HG03354 (cell line): ENCODE measurements at regions not wholly inside any gene's neighbourhood (a gene's known extent, or its start where the extent isn't known, plus 50 kb on each side); places are given as distances from the start of the nearest gene placed in this dataset.
"Not testable (repeated sequence)": the region's sequence is repeated elsewhere in the genome, so short reads cannot be mapped to it uniquely, and the experiment has no call there.

Experiments used
- ATAC-seq: cut with Tn5 transposase; IDR thresholded peaks from one replicate; pipeline ENCODE4 v1.9.1; 2021; ENCODE audit warnings: mild to moderate bottlenecking; ENCODE audit not compliant: unreplicated experiment, poor library complexity, severe bottlenecking

- ATAC-seq, result no peak
These were observed 195.1 kb upstream of the DTNA start for GRCh38 chr18:34514957-34515356.

DNA sequence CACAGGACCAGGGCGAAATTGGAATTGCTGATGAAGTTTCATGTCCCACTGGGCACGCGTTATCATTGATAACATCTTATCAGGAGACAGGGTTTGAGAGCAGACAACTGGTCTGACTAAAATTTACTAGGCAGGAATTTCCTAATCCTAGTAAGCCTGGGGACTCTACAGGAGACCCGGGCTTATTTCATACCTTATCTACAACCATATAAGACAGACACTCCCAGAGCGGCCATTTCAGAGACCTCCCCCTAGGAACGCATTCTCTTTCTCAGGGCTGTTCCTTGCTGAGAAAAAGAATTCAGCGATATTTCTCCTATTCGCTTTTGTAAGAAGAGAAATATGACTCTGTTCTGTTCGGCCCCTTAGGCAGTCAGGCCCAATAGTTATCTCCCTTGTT is 193.7 kb upstream of the DTNA start:
- not testable (repeated sequence) for ATAC-seq

DNA sequence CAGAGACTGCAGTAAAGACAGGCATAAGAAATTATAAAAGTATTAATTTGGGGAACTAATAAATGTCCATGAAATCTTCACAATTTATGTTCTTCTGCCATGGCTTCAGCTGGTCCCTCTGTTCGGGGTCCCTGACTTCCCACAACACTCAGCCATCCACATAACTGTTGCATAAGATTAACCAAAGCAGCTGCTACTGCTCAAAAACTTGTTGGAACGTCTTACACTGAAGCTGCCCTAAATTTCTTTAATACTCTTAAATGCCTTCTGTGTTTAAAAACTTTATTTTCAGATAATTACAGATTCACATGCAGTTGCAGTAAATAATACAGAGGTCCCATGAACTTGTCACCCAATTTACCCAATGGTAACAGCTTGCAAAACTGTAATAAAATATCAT is 193.1 kb upstream of the DTNA start:
- not testable (repeated sequence) for ATAC-seq

DNA sequence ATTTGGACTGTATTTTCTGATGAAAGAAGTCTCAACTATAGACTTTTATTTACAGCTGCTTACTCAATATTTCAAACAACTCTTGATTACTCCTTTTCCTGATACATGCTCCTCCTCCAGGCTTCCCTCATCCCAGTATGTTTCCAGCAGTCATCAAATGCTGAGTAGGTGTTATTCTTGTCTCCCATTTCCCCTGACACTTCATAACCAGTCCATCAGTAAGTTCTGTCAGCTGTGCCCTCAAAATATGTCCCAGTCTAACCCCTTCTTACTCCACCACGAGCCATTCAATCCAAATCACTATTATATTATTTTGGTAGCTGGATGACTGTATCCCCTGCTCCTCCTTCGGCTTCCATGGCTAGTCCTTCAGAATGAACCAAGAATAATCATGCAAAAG is 189.1 kb upstream of the DTNA start:
- ATAC-seq, result no peak

DNA sequence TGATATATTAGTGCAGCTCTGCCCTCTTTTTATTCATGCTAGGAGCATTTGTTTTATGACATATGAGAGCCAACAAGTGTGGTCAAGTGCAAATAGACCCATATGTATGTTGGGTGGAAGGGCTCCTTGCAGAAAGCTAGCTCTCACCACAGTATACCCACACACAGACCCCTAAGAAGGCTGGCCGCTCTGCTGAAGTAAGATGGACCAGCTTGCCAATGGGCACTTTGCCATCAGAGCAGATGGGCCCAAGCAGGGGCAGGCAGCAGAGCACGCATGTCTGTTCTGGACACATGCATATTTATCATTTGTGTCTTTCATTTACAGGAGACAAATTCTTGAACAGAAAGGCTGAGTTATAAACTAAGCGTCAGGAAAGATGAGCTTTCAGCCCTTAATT is 187.5 kb upstream of the DTNA start:
- ATAC-seq, result no peak

GRCh38 chr18:34525244-34525643 is 184.9 kb upstream of the DTNA start:
- no peak for ATAC-seq

GRCh38 chr18:34528177-34528576 is 181.9 kb upstream of the DTNA start:
- no peak for ATAC-seq

DNA sequence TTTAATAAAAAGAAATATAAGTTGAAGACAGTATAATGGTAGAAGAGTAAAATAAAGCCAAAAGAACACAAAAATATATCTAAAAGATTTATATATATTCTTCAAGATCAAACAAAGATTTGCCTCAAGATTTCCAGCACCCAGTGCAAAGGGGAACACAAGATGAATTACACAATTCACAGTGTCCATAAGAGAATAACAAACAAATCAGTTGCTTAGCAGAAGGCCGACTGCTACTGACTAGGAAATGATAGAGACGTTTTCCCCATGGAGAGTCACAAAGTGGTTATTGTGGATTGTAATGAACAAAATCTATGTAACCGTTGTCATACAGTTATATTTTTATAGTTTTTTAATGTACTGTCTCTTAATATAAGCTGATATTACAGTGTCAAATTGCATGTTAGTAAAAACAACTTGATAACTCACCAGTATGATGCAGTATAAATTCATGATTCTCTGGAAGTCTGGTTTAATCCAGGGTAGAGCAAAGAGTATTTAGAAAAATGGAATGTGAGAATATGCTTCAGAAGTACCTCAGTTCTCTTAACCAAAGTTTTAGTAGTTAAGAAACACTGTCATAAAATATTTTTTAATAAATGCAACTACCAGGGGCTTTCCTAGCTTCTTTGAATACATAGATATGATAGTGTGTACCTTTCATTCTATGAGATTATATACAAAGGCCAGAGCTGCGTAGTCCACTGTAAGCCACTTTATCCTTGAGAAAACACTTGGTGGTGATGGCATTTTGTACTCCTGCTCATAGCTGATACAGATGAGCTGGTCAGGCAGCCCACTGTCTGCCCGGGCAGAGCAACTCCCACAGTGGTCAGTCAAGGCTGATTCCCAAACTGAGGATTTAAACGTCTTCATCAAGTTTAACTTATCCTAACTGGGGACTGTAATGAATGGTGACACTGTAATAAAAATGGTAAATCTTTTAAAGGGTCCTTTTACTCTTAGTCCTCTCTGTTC is 180.5 kb upstream of the DTNA start:
- no peak for ATAC-seq

GRCh38 chr18:34531110-34531509 is 179.0 kb upstream of the DTNA start:
- ATAC-seq, result no peak

DNA sequence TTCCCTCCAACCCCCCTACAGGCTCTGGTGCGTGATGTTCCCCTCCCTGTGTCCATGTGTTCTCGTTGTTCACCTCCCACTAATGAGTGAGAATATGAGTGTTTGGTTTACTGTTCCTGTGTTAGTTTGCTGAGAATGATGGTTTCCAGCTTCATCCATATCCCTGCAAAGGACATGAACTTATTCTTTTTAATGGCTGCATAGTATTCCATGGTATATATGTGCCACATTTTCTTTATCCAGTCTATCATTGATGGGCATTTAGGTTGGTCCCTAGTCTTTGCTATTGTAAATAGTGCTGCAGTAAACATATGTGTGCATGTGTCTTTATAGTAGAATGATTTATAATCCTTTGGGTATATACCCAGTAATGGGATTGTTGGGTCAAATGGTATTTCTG is 175.5 kb upstream of the DTNA start:
- not testable (repeated sequence) for ATAC-seq

DNA sequence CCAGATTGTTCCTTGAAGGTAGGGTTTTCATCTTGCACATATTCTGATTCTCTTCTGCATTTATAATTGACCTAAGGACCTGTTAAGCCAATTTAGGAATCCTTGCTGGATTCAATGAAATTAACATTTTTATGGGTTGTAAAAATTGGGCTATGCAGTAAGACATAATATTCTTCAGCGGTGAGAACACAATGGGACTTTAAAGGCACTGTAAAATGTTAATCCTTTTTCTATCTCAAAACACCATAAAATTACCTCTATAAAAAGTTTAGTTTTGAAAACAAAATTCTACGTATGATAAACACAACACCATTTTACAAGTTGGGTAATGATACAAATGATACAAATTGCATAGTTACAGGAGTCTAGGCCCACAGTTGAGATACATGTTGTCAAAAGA is 169.2 kb upstream of the DTNA start:
- no peak for ATAC-seq

DNA sequence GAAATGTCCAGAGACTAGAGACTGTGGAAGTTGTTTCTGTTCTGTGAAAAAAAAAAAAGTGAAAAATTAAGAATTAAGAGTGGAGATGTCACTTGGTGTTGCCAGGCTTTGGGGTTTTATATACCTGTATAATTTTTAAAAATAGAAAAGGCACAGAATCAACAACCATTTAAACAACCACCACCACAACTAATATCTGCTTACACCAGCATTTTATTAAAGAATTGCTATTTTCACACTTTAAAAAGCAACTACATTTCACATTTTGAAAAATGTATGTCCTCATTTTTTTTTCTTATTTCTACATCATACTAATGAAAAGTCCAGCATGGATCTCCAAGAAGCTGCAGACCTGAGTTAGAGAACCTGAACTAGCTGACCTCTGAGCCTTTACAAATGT is 167.5 kb upstream of the DTNA start:
- no peak for ATAC-seq

- ATAC-seq, result no peak
These were observed 166.7 kb upstream of the DTNA start for GRCh38 chr18:34543356-34543755.

GRCh38 chr18:34543945-34544344 is 166.2 kb upstream of the DTNA start:
- ATAC-seq, result no peak

DNA sequence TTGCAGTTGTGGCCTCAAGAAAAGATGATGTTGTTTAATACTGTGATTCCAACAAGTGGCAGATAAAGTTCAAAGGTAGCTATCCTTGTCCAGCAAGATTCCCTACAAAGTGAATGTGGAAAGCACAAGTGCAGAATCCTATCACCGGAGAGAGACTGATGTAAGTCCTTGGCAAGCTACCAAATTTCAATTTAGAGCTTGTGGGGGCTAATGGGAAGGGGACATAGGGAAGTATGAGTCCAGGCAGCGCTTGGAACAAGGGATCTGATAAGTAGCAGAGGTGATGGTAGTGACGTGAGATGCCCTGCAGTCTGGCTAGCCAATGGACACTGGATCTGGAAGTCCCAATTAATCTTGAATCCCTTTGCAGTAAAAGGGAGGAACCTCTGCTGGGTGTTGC is 165.2 kb upstream of the DTNA start:
- no peak for ATAC-seq

- ATAC-seq, result no peak
These were observed 161.8 kb upstream of the DTNA start for GRCh38 chr18:34548120-34548972.

DNA sequence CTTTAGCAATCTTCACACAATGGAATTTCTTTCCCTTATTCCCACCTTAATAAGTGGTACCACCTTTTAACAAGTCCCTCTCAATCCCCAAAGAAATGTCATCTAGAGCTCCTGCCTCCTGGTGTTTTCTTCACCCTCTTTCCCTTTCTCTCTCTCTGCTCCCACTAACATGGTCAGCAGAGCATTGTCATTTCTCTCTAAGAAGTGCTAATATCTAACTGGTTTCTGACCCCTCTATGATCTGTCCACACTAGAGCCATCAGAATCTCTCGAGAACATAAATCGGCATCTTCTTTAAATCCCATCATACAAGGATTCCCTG is 161.2 kb upstream of the DTNA start:
- ATAC-seq, result no peak

GRCh38 chr18:34549367-34549766 is 160.7 kb upstream of the DTNA start:
- no peak for ATAC-seq

GRCh38 chr18:34550156-34550555 is 159.9 kb upstream of the DTNA start:
- no peak for ATAC-seq

DNA sequence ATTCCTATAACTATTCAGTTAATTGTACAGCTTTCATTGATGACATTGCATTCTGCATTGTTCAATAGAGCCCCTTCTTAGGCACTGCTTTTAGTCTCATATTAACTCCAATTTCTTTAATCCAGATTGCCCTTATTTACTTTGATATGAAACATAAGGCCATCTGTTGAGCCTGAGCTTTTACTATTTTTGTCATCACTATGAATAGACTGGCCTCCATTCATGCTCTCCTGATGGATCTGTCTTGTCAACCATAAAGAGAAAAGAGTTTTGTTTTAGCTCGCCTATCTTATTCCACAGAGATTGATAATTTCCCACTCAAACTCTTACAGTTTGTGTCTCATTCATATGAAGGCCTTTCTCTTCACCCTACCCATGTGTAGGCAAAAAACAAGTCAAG is 159.2 kb upstream of the DTNA start:
- ATAC-seq, result no peak

DNA sequence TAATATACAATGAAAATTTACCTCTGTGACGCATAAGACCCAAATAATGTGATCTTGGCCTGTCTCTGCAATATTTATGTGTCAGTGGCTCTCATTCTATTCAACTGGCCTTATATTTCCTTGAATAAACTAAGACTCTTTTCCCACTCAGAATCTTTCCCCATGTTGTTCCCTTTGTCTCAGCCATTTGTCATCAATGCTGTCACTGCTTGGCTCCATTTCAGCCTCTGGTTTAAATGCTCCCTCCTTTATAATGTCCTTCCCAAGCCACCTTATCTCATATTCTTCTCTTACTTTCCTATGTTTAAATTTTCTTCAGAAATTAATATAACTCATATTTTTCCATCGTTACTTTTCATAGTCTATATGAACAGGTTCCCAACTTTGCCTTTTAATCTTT is 158.3 kb upstream of the DTNA start:
- ATAC-seq, result no peak
